SK-N-SH treated with all-trans-retinoic acid at 6 μM for 48 hours (cell line): ENCODE measurements at regions not wholly inside any gene's neighbourhood (a gene's known extent, or its start where the extent isn't known, plus 50 kb on each side); places are given as distances from the start of the nearest gene placed in this dataset.

Source experiments
- ARNTL ChIP-seq: fragments of 450-650 bp; formaldehyde crosslinking; IDR thresholded peaks from 2 replicates; pipeline ENCODE4 v1.5.0; 2020; ENCODE audit warnings: low read depth, mild to moderate bottlenecking, moderate library complexity, borderline replicate concordance
- CREB5 ChIP-seq: fragments of 250-450 bp; sonication (Bioruptor Pico); IDR thresholded peaks from 2 replicates; pipeline ENCODE4 v1.5.1; 2020; ENCODE audit warnings: low read depth, mild to moderate bottlenecking, moderate library complexity
- CSRNP3 ChIP-seq: fragments of 250-450 bp; sonication (Bioruptor Pico); IDR thresholded peaks from 2 replicates; pipeline ENCODE4 v1.5.1; 2021; ENCODE audit warnings: mild to moderate bottlenecking, moderate library complexity
- ISL1 ChIP-seq: fragments of 250-450 bp; sonication (Bioruptor Pico); IDR thresholded peaks from 2 replicates; pipeline ENCODE4 v2.1.2; 2022; ENCODE audit warnings: mild to moderate bottlenecking, moderate library complexity
- PPARA ChIP-seq: fragments of 250-450 bp; sonication (Bioruptor Pico); IDR thresholded peaks from 2 replicates; pipeline ENCODE4 v1.5.0; 2020; ENCODE audit warnings: mild to moderate bottlenecking, borderline replicate concordance
- ZFP3 ChIP-seq: fragments of 250-450 bp; sonication (Bioruptor Pico); IDR thresholded peaks from 2 replicates; pipeline ENCODE4 v1.5.0; 2020; ENCODE audit warnings: mild to moderate bottlenecking, moderate library complexity
- ZFP30 ChIP-seq: fragments of 450-650 bp; formaldehyde crosslinking; IDR thresholded peaks from 2 replicates; pipeline ENCODE4 v1.5.0; 2022; ENCODE audit warnings: mild to moderate bottlenecking, moderate library complexity
- ZNF8 ChIP-seq: fragments of 450-650 bp; formaldehyde crosslinking; IDR thresholded peaks from 2 replicates; pipeline ENCODE4 v1.5.0; 2020; ENCODE audit warnings: mild to moderate bottlenecking, moderate library complexity
- TF ChIP-seq, protein P1 (sequence below): fragments of 250-450 bp; sonication (Bioruptor Pico); IDR thresholded peaks from 2 replicates; pipeline ENCODE4 v1.8.0; 2020; ENCODE audit warnings: mild to moderate bottlenecking, moderate library complexity, borderline replicate concordance

GRCh38 chrX:45404206-45404605 lies 203.5 kb upstream of the DIPK2B start:
- no peak for TF ChIP-seq ISL1 (CRISPR knock-in tag)
- no peak for TF ChIP-seq PPARA (CRISPR knock-in tag)
- no peak for TF ChIP-seq ZNF8 (CRISPR knock-in tag)
- TF ChIP-seq, protein P1, sequence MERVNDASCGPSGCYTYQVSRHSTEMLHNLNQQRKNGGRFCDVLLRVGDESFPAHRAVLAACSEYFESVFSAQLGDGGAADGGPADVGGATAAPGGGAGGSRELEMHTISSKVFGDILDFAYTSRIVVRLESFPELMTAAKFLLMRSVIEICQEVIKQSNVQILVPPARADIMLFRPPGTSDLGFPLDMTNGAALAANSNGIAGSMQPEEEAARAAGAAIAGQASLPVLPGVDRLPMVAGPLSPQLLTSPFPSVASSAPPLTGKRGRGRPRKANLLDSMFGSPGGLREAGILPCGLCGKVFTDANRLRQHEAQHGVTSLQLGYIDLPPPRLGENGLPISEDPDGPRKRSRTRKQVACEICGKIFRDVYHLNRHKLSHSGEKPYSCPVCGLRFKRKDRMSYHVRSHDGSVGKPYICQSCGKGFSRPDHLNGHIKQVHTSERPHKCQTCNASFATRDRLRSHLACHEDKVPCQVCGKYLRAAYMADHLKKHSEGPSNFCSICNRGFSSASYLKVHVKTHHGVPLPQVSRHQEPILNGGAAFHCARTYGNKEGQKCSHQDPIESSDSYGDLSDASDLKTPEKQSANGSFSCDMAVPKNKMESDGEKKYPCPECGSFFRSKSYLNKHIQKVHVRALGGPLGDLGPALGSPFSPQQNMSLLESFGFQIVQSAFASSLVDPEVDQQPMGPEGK (CRISPR knock-in tag) = no peak
- TF ChIP-seq ARNTL (CRISPR knock-in tag) = no peak
- TF ChIP-seq ZFP3 = no peak
- TF ChIP-seq ZFP30 (CRISPR knock-in tag) = no peak
- no peak for TF ChIP-seq CSRNP3 (CRISPR knock-in tag)
- TF ChIP-seq CREB5 (CRISPR knock-in tag) = no peak
